Epithelial cell of esophagus (primary cell): ENCODE measurements at regions not wholly inside any gene's neighbourhood (a gene's known extent, or its start where the extent isn't known, plus 50 kb on each side); places are given as distances from the start of the nearest gene placed in this dataset.
A peak's percentile ranks its signal among the peaks of the same experiment; 100 is the strongest.

ENCODE experiments used
- DNase-seq: peaks from one replicate; pipeline ENCODE4 v3.0.0; 2010; ENCODE audit warnings: low read depth
- H3K4me3 ChIP-seq: 2 replicates; pipeline ENCODE4 v1.5.1; 2011; ENCODE audit warnings: mild to moderate bottlenecking, low read length, control low read depth
- TF ChIP-seq, protein P1 (sequence below): IDR thresholded peaks from 2 replicates; pipeline ENCODE4 v1.5.1; 2011; ENCODE audit warnings: low read depth, mild to moderate bottlenecking, low read length, control low read depth, inconsistent platforms; ENCODE audit not compliant: insufficient read depth; ENCODE audit errors: missing control alignments

GRCh38 chr2:234377761-234378391, 119.0 kb downstream of the ARL4C start:
- DNase-seq: no peak
- no peak overlapping the region for H3K4me3 ChIP-seq
- TF ChIP-seq, protein P1, sequence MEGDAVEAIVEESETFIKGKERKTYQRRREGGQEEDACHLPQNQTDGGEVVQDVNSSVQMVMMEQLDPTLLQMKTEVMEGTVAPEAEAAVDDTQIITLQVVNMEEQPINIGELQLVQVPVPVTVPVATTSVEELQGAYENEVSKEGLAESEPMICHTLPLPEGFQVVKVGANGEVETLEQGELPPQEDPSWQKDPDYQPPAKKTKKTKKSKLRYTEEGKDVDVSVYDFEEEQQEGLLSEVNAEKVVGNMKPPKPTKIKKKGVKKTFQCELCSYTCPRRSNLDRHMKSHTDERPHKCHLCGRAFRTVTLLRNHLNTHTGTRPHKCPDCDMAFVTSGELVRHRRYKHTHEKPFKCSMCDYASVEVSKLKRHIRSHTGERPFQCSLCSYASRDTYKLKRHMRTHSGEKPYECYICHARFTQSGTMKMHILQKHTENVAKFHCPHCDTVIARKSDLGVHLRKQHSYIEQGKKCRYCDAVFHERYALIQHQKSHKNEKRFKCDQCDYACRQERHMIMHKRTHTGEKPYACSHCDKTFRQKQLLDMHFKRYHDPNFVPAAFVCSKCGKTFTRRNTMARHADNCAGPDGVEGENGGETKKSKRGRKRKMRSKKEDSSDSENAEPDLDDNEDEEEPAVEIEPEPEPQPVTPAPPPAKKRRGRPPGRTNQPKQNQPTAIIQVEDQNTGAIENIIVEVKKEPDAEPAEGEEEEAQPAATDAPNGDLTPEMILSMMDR: no peak

DNA sequence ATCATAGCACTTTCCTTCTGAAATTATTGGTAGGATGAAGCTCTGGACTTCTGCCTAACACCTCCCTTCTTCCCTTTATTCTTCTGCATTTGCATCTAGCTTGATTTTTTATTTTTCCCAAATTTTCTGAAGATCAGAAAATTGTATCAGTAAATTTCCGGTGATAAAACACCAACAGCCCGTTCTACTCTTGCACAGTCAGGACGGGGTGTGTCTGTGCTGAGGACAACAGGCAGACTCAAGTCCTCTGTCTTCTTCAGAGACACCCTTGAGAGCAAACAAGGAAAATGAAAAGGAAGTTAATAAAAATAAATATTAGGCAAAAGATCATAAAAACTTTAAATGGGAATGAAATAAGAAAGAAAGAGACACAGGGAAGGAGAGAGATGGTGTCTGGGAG, 120.7 kb downstream of the ARL4C start:
- TF ChIP-seq, protein P1: no peak
- no peak overlapping the region for H3K4me3 ChIP-seq
- DNase-seq: no peak

- TF ChIP-seq, protein P1: no peak
- no peak overlapping the region for H3K4me3 ChIP-seq
- peak; percentile 16 for DNase-seq
These were observed 121.6 kb downstream of the ARL4C start for GRCh38 chr2:234375176-234375880.

GRCh38 chr2:234374736-234375135, 122.1 kb downstream of the ARL4C start:
- TF ChIP-seq, protein P1: no peak
- DNase-seq: no peak
- no peak overlapping the region for H3K4me3 ChIP-seq

GRCh38 chr2:234374150-234374508, 122.8 kb downstream of the ARL4C start:
- no peak for DNase-seq
- H3K4me3 ChIP-seq: no peak overlapping the region
- TF ChIP-seq, protein P1: no peak

GRCh38 chr2:234373481-234374149, 123.3 kb downstream of the ARL4C start:
- TF ChIP-seq, protein P1: no peak
- no peak for DNase-seq
- no peak overlapping the region for H3K4me3 ChIP-seq
